Esophagus squamous epithelium (tissue), 5 donors: ENCODE measurements at regions not wholly inside any gene's neighbourhood (a gene's known extent, or its start where the extent isn't known, plus 50 kb on each side); places are given as distances from the start of the nearest gene placed in this dataset.

Experiments used
- DNase-seq: peaks from one replicate; lab custom pipeline; 2025; lab: John Stamatoyannopoulos, UW
- H3K27ac ChIP-seq, 4 donors: fragments of 200-600 bp; sonication (generic); one replicate each; pipeline ENCODE4 v1.5.1; 2016 to 2019; ENCODE audit warnings: mild to moderate bottlenecking in 1 of 4
- H3K27me3 ChIP-seq, 4 donors: fragments of 200-600 bp; sonication (generic); 1 replicate in 3 of 4; 2 replicates in 1 of 4; pipeline versions ENCODE4 v1.5.1 to v1.6.0; 2017 to 2021; ENCODE audit warnings: antibody characterized with exemption in 1 of 4
- H3K36me3 ChIP-seq, 3 donors: fragments of 200-600 bp; sonication (generic); one replicate each; pipeline ENCODE4 v1.5.1; 2016 to 2019
- H3K4me1 ChIP-seq, 3 donors: fragments of 200-600 bp; sonication (generic); one replicate each; pipeline ENCODE4 v1.5.1; 2017 to 2019
- H3K4me3 ChIP-seq, 4 donors: fragments of 200-600 bp; sonication (generic); 1 replicate in 3 of 4; 2 replicates in 1 of 4; pipeline ENCODE4 v1.5.1; 2016 to 2019; ENCODE audit warnings: mild to moderate bottlenecking in 2 of 4, moderate library complexity in 1 of 4
- H3K9me3 ChIP-seq, 3 donors: fragments of 200-600 bp; sonication (generic); one replicate each; pipeline ENCODE4 v1.5.1; 2016 to 2019
- POLR2A ChIP-seq, 4 donors: fragments of 450-650 bp; IDR thresholded peaks; one replicate each; pipeline ENCODE4 v1.6.1; 2017; ENCODE audit warnings: antibody characterized with exemption in 4 of 4, mild to moderate bottlenecking in 4 of 4, moderate library complexity in 3 of 4
- WGBS, 2 donors: methylation state at CpG; one replicate each; pipeline ENCODE4 v1.1.5; 2018; 5-methylcytosine and 5-hydroxymethylcytosine counted together
- intact Hi-C: fragments of 100-400 bp; cut with DNase I; formaldehyde crosslinking; loops from one replicate; pipeline ENCODE4 v1.15.0; 2022
- TF ChIP-seq, protein P1 (sequence below), 6 experiments: fragments of 450-650 bp in 4 of 6; fragments of 200-600 bp in 2 of 6; sonication (generic) in 2 of 6; IDR thresholded peaks; one replicate each; pipeline ENCODE4 v1.5.1; 2016 to 2019; ENCODE audit warnings: antibody characterized with exemption in 6 of 6, mild to moderate bottlenecking in 4 of 6, moderate library complexity in 4 of 6
- donor health status: DM: yes; HTN: yes; CAD: no.

- Histone ChIP-seq H3K4me3 (no peak overlapping the region), H3K36me3 (no peaks in the 10 kb centered on the region), H3K27me3 (no peaks in the 10 kb centered on the region), H3K4me1 (no peaks in the 10 kb centered on the region), H3K9me3 (no peaks in the 10 kb centered on the region), H3K27ac (no peak overlapping the region)
- no peak for TF ChIP-seq POLR2A (IDR thresholded peaks at IDR 0.05)
- TF ChIP-seq, protein P1, sequence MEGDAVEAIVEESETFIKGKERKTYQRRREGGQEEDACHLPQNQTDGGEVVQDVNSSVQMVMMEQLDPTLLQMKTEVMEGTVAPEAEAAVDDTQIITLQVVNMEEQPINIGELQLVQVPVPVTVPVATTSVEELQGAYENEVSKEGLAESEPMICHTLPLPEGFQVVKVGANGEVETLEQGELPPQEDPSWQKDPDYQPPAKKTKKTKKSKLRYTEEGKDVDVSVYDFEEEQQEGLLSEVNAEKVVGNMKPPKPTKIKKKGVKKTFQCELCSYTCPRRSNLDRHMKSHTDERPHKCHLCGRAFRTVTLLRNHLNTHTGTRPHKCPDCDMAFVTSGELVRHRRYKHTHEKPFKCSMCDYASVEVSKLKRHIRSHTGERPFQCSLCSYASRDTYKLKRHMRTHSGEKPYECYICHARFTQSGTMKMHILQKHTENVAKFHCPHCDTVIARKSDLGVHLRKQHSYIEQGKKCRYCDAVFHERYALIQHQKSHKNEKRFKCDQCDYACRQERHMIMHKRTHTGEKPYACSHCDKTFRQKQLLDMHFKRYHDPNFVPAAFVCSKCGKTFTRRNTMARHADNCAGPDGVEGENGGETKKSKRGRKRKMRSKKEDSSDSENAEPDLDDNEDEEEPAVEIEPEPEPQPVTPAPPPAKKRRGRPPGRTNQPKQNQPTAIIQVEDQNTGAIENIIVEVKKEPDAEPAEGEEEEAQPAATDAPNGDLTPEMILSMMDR (IDR thresholded peaks at IDR 0.05): no peak
- intact Hi-C loops: no loop called here
- no peak for DNase-seq
These were observed 1860.1 kb downstream of the SUCLG1 start for GRCh38 chr2:82599021-82599420.

DNA sequence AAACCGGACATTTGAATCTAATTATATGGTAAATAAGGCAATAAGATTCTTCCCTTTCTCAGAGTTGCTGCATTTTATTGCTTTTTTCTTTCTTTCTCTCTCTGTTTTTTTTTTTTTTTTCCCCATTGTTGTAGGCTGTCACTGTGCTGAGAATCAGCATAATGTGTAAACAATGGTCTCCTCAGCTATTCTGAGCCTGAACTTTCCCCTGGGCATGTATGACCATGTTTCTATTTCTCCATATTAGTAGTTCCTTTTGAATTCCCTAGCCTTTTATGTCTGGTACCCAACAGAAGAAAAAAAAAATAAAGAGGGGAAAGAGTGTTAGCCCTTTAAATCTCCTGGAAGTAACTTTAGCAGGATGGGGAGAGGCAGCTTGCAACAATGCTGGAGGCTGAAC lies 1862.5 kb downstream of the SUCLG1 start:
- 57 to 83% methylated on average over 1 of the region's 1 CpG for WGBS, 2 donors

GRCh38 chr2:82591718-82592117 lies 1867.4 kb downstream of the SUCLG1 start:
- DNase-seq: no peak
- intact Hi-C loops: no loop called here
- 36 to 52% methylated on average over 3 of the region's 3 CpGs for WGBS, 2 donors
- no peaks in the 10 kb centered on the region for H3K9me3 ChIP-seq
- H3K4me3 ChIP-seq: no peak overlapping the region
- no peaks in the 10 kb centered on the region for H3K27me3 ChIP-seq
- no peaks in the 10 kb centered on the region for H3K36me3 ChIP-seq
- no peaks in the 10 kb centered on the region for H3K4me1 ChIP-seq
- no peak overlapping the region for H3K27ac ChIP-seq
- no peak for TF ChIP-seq POLR2A (IDR thresholded peaks at IDR 0.05)
- TF ChIP-seq, protein P1 (IDR thresholded peaks at IDR 0.05): no peak

More for the DNA sequence above, 1862.5 kb downstream of the SUCLG1 start:
- Histone ChIP-seq H3K27me3 (no peaks in the 10 kb centered on the region), H3K4me3 (no peak overlapping the region), H3K27ac (no peak overlapping the region), H3K9me3 (no peaks in the 10 kb centered on the region), H3K4me1 (no peaks in the 10 kb centered on the region), H3K36me3 (no peaks in the 10 kb centered on the region)
- intact Hi-C loops: no loop called here
- TF ChIP-seq, protein P1 (IDR thresholded peaks at IDR 0.05): no peak
- no peak for TF ChIP-seq POLR2A (IDR thresholded peaks at IDR 0.05)
- DNase-seq: no peak

DNA sequence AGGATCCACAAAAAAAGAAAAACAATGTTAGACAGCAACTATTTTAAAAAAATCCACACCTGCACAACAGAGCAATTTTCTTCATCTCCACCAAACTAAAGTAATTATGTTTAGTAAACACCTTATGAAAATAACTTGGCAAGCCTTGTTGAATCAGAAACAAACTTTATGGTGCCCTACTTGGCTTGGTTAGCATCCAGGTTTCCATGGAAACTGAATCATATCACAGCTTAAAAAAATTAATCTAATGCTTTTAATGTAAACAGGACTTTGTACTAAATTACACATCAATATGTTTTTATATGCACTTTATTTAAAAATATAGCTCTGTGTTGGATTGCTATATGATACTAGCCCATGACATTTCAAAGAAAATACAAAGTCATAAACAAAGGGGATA lies 1882.4 kb downstream of the SUCLG1 start:
- Histone ChIP-seq H3K4me1 (no peaks in the 10 kb centered on the region), H3K4me3 (no peak overlapping the region), H3K36me3 (no peaks in the 10 kb centered on the region), H3K27ac (no peak overlapping the region), H3K27me3 (no peaks in the 10 kb centered on the region), H3K9me3 (no peaks in the 10 kb centered on the region)
- DNase-seq: no peak
- no peak for TF ChIP-seq POLR2A (IDR thresholded peaks at IDR 0.05)
- TF ChIP-seq, protein P1 (IDR thresholded peaks at IDR 0.05): no peak
- intact Hi-C loops: no loop called here

- Histone ChIP-seq H3K9me3 (no peaks in the 10 kb centered on the region), H3K4me3 (no peak overlapping the region), H3K27me3 (no peaks in the 10 kb centered on the region), H3K4me1 (no peaks in the 10 kb centered on the region), H3K36me3 (no peaks in the 10 kb centered on the region), H3K27ac (no peak overlapping the region)
- intact Hi-C loops: no loop called here
- DNase-seq: no peak
- TF ChIP-seq, protein P1 (IDR thresholded peaks at IDR 0.05): no peak
- TF ChIP-seq POLR2A (IDR thresholded peaks at IDR 0.05): no peak
- WGBS, 2 donors: 45 to 52% methylated on average over 3 of the region's 3 CpGs
These were observed 1919.8 kb downstream of the SUCLG1 start for GRCh38 chr2:82539280-82539621.
